GM18868 (cell line): ENCODE measurements at regions not wholly inside any gene's neighbourhood (a gene's known extent, or its start where the extent isn't known, plus 50 kb on each side); places are given as distances from the start of the nearest gene placed in this dataset.
"Not testable (repeated sequence)": the region's sequence is repeated elsewhere in the genome, so short reads cannot be mapped to it uniquely, and the experiment has no call there.

Experiments
- ATAC-seq: cut with Tn5 transposase; IDR thresholded peaks from one replicate; pipeline ENCODE4 v1.9.1; 2021; ENCODE audit warnings: mild to moderate bottlenecking, moderate library complexity; ENCODE audit not compliant: unreplicated experiment

DNA sequence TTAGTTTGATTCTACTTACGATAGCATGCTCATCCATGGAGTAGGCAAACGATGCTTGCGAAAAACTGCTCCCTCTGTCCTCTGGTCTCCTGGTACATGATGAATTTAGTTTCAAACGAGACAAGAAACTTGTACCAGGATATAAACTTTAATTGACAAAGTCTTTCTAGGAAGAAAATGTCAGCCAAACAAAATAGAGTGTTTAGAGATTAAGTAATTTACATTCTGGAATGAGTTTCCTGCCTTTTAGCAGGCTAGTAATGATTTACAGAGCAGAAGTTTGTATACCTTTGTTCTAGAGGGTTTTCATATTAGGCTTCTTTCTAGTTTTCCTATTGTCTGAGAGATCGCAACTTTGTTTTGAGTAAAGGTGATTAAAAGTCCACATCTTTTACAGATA, 206.9 kb downstream of the RPL10L start:
- no peak for ATAC-seq

GRCh38 chr14:46433381-46433780, 218.2 kb downstream of the RPL10L start:
- no peak for ATAC-seq

DNA sequence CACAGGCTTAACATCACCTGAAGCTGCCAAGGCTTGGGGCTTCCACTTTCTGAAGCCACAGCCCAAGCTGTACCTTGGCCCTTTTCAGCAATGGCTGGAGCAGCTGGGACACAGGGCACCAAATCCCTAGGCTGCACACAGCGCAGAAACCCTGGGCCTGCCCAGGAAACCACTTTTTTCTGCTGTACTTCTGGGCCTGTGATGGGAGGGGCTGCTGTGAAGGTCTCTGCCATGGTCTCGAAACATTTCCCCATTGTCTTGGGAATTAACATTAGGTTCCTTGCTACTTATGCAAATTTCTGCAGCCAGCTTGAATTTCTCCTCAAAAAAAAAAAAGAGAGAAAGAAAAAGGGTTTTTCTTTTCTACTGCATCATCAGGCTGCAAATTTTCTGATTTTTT, 219.1 kb downstream of the RPL10L start:
- no peak for ATAC-seq

- ATAC-seq: no peak
Observed at GRCh38 chr14:46417066-46417465, 234.5 kb downstream of the RPL10L start.

DNA sequence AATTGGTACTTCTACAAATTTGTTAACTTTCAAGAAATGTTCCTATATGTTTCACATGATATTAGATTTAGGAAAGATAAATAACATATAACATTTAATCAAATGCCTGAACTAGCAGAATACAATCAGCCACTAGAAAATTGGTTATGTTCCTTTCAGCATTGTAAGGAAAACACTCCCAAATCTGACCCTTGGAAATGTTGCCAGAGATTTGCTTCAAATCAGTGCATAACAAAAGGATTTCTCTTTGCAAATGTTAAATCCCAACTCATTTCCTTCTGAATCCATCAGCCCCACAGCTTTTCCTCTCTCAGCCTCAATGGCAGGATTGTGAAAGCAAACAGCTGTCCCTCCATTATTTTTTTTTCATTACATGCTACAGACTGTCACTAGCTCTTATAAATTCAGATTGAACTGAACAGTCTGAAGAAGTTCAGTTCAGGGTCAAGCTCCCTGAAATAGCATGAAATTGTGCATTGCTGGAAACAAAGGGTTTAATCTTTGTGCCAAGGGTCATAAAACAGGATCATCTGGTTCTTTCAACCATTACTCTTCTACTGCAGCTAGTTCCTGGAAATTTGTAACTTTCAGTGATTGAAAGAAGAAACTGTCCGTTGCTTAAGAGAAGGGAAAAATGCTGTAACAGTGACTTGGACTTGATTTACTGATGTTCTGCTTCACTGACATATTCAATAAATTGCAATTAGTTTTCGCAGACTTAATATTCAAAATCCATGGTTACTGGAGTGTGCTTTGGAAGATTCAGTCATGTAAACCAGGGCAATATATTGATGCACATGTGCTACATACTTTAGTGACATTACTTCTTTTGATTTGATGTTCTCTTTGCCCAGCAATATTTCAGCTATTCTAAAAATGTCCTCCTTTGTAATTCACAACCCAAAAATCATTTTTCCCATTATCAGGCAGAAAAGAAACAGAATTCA, 246.4 kb downstream of the RPL10L start:
- no peak for ATAC-seq

- ATAC-seq: not testable (repeated sequence)
Observed at GRCh38 chr14:46402001-46402690, 249.4 kb downstream of the RPL10L start.

GRCh38 chr14:46401066-46401465, 250.5 kb downstream of the RPL10L start:
- ATAC-seq: no peak

DNA sequence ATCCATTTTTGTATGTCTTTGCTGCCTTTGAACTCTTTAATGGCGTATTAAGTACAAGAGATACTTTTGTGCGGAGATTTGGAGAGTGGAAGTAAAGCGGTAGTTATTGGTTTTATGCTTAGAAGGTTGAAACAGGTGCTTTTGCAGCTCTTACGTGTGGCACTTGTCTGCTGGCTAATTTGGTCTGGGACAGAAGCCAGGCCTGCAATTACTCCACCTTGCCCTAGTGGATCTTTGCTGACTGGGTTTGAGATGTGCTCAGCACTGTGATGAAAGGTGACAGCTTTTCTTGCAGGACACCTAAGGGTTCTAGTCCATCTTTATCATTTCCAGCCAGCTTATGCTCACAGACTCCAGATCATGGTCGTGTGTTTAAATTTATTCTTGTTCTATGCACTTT, 252.5 kb downstream of the RPL10L start:
- ATAC-seq: no peak

GRCh38 chr14:46384611-46385010, 267.0 kb downstream of the RPL10L start:
- ATAC-seq: no peak

DNA sequence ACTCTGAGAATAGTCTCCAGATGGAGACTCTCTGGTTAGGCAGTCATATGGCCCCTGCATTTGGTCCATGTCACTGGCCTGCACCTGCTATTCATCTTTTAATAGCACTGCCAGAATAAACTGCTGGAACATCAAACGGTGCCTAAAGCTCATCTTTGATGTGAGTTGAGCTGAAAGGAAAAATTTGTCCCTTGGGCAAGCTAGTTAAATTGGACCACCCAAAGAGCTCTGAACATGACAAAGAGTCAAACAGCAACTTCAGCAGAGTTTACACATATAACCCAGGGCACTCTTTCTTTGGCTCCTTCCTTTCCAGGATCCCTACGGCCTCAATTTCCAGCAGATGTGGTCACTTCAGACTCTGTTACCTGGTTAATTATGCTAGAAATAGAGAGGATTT, 269.9 kb downstream of the RPL10L start:
- ATAC-seq: no peak

GRCh38 chr14:46378248-46378647, 273.3 kb downstream of the RPL10L start:
- no peak for ATAC-seq

DNA sequence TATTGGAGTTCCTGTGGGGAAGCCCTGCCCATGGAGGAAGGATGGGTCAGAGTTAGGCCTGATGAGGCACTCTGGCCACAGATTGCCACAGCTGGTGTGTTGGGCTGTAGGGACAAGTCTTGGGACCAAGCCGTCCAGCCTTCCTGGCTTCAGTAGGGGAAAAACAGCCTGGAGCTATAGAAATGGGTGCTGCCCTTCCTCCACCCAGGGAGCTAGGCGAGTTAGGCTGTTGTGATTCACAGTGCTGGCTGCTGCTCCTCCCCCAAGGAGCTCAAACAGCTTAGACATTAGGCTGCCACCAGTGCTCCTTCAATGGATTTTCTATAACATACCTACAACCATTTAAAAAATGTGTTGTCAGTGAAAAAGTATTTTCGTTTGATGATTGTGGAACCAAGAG, 274.3 kb downstream of the RPL10L start:
- ATAC-seq: no peak

DNA sequence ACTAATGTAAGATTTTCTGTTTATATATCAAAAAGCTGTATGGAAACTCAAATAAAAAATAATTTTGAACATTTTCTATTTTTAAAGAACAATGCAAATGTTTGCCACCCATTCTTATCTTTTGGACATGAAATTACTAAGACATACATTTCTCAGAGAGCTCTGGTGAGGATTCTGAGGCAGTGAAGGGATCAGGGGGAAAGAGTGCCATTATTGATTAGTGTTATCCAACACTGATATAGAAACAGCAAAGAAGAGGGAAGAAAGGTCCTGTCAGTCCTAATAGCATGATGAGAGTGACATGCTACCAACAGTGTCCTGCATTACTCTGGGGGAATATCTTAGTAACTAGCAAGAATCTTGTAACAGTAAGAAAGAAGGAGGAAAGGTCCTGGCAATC, 282.2 kb downstream of the RPL10L start:
- no peak for ATAC-seq

- ATAC-seq: no peak
Observed at GRCh38 chr14:46368275-46368674, 283.3 kb downstream of the RPL10L start.

DNA sequence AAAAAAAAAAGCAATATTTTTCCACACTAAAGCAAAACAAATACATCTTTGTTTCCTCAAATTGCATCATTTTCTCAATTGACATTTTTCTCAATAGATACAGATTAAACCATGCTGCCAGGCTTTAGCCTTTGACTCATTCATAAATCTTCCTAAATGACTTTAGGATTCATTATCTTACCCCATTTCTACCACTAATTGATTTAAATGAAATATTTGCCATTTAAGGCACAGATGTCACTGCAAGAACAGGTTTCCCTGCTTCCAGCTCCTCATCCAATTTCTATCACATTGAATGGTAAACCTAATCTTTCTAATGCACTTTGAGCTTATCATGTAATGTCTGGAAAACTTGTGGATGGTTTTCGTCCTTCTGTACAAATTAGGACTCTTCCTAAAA, 298.7 kb downstream of the RPL10L start:
- ATAC-seq: no peak

DNA sequence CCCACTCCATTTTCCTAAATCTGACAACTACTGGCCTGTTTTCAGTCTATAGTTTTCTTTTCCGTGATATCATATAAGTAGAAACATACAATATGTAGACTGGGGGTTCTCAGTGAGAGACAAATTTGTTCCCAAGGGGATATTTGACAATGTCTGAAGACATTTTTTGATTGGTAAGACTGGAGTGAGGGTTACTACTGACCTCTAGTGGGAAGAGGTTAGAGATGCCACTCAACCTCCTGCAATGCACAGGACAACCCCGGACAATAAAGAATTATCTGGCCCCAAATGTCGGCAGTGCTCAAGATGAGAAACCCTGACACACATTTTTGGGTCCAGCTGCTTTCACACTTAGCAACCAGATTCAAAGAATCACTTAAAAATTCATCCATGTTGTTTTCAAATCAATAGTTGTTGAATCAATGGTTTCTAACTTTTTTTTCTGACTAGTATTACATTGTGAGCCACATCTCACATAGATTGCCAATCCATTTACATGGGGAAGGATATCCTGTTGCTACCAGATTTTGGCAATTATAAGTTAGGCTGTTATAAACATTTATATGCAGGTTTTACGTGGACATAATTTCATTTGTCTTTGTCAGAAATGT, 307.1 kb downstream of the RPL10L start:
- peak; percentile 94 for ATAC-seq

DNA sequence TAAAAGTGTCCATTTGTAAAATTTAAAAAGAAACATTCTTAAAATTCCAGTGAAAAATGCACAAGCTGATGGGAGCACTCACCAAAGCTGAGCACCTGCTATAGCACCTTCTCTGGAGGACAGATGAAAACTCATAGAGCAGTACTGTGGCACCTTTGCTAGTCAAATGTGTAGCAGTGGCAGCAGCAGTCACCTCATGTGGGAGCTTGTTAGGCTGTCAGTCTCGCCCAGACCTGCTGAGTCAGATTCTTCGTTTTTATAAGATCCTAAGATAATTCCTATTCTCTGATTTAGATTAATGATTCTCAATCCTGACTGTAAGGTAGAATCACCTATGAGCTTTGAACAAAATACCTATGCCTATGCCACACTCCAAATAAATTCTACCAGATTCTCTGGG, 325.8 kb downstream of the RPL10L start:
- no peak for ATAC-seq

DNA sequence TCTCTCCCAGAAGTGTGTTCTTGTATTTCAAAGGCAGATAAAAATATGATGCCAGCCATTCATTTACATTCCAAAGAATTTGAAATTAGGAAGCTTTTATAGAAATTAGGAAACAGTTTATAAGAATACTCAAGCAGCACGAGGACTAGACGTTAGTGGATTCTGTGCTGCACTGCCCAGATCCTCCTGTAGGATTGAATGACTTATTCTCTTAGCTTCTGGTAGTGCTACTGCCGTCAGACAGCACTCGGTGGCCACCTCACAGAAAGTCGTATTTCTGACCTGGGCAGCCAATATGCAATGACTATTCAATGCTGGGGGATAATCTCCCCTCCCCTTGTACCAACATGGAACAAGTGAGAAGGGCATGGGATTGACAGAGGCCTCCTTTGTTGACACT, 326.4 kb downstream of the RPL10L start:
- ATAC-seq: no peak

DNA sequence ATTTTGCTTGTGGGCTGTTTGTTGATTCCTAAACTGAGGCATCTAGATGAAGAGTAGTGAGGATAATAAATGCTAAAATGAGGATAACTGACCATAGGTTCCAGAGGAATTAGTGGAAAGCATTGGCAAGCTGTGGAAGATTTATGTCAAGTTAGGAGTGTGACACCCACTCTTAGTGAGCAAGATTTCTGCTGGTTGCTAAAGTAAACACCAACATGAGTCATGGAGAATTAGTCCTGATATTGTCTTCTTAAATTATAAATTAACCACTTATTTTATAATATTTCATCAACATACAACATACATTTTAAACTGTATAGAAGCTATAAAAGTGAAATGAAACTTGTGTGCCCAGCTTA, 328.2 kb downstream of the RPL10L start:
- no peak for ATAC-seq

DNA sequence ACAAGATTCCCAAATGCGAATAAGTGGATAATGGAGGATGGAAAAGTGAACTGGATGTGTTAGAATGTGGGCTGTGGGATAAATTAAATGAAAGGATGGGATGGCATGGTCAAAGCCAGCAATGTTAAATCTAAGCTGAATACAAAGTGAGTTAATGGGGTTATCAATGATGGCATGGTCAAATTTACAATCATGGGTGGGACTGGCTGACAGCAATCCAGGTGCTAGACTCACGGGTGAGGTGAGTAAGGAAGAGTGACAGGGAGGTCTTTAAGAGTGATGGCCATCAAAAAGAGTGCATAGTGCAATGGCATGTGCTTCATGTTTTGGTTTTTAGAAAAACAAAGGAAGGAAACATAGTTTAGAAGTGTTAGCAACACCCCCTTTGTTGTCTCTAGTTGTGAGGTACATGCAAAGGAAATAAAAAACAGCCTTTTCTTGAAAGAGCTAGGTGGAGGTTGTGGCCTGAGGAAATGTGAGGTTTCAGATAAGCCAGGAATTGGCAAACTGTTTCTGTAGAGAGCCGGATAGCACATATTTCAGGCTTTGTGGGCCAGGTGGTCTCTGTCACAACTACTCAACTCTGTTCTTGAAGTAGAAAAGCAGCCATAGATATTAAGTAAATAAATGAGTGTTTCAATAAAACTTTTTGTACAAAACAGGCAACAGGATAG, 328.7 kb downstream of the RPL10L start:
- no peak for ATAC-seq

- no peak for ATAC-seq
Observed at GRCh38 chr14:46322076-46322475, 329.5 kb downstream of the RPL10L start.
